HL-60/S4 (cell line): ENCODE measurements at regions not wholly inside any gene's neighbourhood (a gene's known extent, or its start where the extent isn't known, plus 50 kb on each side); places are given as distances from the start of the nearest gene placed in this dataset.

Source experiments
- in situ Hi-C: fragments of 300-500 bp; cut with MboI; formaldehyde crosslinking; loops from 2 replicates; pipeline ENCODE4 v1.14.3; 2022; ENCODE audit warnings: low sequenced_read_pairs

GRCh38 chr9:126088336-126088735 lies 238.3 kb upstream of the MVB12B start:
- in situ Hi-C loops, result no loop called here

- in situ Hi-C loops, result no loop called here
These were observed 236.8 kb upstream of the MVB12B start for GRCh38 chr9:126089789-126090188.

GRCh38 chr9:126093771-126094170 lies 232.9 kb upstream of the MVB12B start:
- in situ Hi-C loops, result no loop called here

- in situ Hi-C loops, result no loop called here
These were observed 231.0 kb upstream of the MVB12B start for GRCh38 chr9:126095546-126096190.

- in situ Hi-C loops, result no loop called here
These were observed 230.3 kb upstream of the MVB12B start for GRCh38 chr9:126096340-126096739.

- in situ Hi-C loops, result no loop called here
These were observed 228.9 kb upstream of the MVB12B start for GRCh38 chr9:126097679-126098078.

GRCh38 chr9:126106404-126106803 lies 220.2 kb upstream of the MVB12B start:
- in situ Hi-C loops, result no loop called here

- in situ Hi-C loops, result no loop called here
These were observed 218.9 kb upstream of the MVB12B start for GRCh38 chr9:126107693-126108092.

- in situ Hi-C loops, result no loop called here
These were observed 218.4 kb upstream of the MVB12B start for GRCh38 chr9:126108240-126108639.

GRCh38 chr9:126109575-126109974 lies 217.1 kb upstream of the MVB12B start:
- in situ Hi-C loops, result no loop called here

GRCh38 chr9:126111556-126111955 lies 215.1 kb upstream of the MVB12B start:
- in situ Hi-C loops, result no loop called here

GRCh38 chr9:126112135-126112720 lies 214.4 kb upstream of the MVB12B start:
- in situ Hi-C loops, result no loop called here

GRCh38 chr9:126113176-126113575 lies 213.5 kb upstream of the MVB12B start:
- in situ Hi-C loops, result no loop called here

- in situ Hi-C loops, result no loop called here
These were observed 212.7 kb upstream of the MVB12B start for GRCh38 chr9:126113756-126114408.

GRCh38 chr9:126114409-126114760 lies 212.2 kb upstream of the MVB12B start:
- in situ Hi-C loops, result no loop called here

- in situ Hi-C loops, result no loop called here
These were observed 211.7 kb upstream of the MVB12B start for GRCh38 chr9:126114850-126115460.

GRCh38 chr9:126116351-126117157 lies 210.1 kb upstream of the MVB12B start:
- in situ Hi-C loops, result no loop called here

- in situ Hi-C loops, result no loop called here
These were observed 209.5 kb upstream of the MVB12B start for GRCh38 chr9:126117158-126117425.

- in situ Hi-C loops, result no loop called here
These were observed 209.0 kb upstream of the MVB12B start for GRCh38 chr9:126117631-126118030.

GRCh38 chr9:126119731-126120130 lies 206.9 kb upstream of the MVB12B start:
- in situ Hi-C loops, result no loop called here

GRCh38 chr9:126122901-126123616 lies 203.6 kb upstream of the MVB12B start:
- in situ Hi-C loops, result no loop called here
